ENCODE measurements at regions not wholly inside any gene's neighbourhood (a gene's known extent, or its start where the extent isn't known, plus 50 kb on each side); places are given as distances from the start of the nearest gene placed in this dataset.

DNA sequence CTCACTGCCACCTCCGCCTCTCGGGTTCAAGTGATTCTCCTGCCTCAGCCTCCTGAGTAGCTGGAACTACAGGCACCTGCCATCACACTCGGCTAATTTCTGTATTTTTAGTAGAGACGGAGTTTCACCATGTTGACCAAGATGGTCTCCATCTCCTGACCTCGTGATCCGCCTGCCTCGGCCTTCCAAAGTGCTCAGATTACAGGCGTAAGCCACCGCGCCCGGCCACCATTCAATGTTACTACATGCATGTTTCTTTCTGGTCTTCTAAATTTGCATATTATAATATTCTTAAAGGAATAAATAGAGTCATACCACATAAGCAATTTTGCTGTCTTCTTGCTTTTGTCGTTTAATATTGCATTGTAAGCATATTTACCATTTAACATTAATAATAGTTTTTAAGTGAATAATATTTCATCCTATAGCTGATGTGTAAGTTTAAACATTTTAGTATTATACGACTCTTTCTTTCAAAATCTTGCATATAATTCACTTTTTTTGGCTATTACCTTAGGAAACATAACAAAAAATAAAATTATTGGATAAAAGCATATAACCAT, 1270.4 kb downstream of the ADGRL3 start:
- no peaks in the 10 kb centered on the region for H3K27me3 ChIP-seq (ENCODE audit: control insufficient read depth in 2 of 2, insufficient read depth in 1 of 2, low read length in 1 of 2)
- no peaks in the 10 kb centered on the region for H3K4me1 ChIP-seq (ENCODE audit: control insufficient read depth in 2 of 2, insufficient read depth in 2 of 2, low read length in 2 of 2)
- DNase-seq (ENCODE audit: low read depth in 6 of 9, low spot score in 9 of 9) = no peak
- H3K4me3 ChIP-seq (ENCODE audit: low read length in 2 of 2) = no peak overlapping the region
- no peaks in the 10 kb centered on the region for H3K36me3 ChIP-seq (ENCODE audit: control insufficient read depth in 2 of 2, insufficient read depth in 2 of 2, low read length in 1 of 2)
- no peak overlapping the region for H3K27ac ChIP-seq (ENCODE audit: low read depth in 1 of 2, low read length in 1 of 2)
- 97% methylated on average over 13 of the region's 13 CpGs for WGBS
- H3K9me3 ChIP-seq (ENCODE audit: control insufficient read depth in 2 of 2, insufficient read depth in 1 of 2, low read length in 1 of 2) = no peaks in the 10 kb centered on the region

GRCh38 chr4:62470020-62470419, 1269.9 kb downstream of the ADGRL3 start:
- H3K4me1 ChIP-seq (ENCODE audit: control insufficient read depth in 2 of 2, insufficient read depth in 2 of 2, low read length in 2 of 2) = no peaks in the 10 kb centered on the region
- H3K4me3 ChIP-seq (ENCODE audit: low read length in 2 of 2) = no peak overlapping the region
- no peaks in the 10 kb centered on the region for H3K36me3 ChIP-seq (ENCODE audit: control insufficient read depth in 2 of 2, insufficient read depth in 2 of 2, low read length in 1 of 2)
- DNase-seq (ENCODE audit: low read depth in 6 of 9, low spot score in 9 of 9) = no peak
- 96% methylated on average over 5 of the region's 6 CpGs for WGBS
- H3K27ac ChIP-seq (ENCODE audit: low read depth in 1 of 2, low read length in 1 of 2) = no peak overlapping the region
- no peaks in the 10 kb centered on the region for H3K9me3 ChIP-seq (ENCODE audit: control insufficient read depth in 2 of 2, insufficient read depth in 1 of 2, low read length in 1 of 2)
- no peaks in the 10 kb centered on the region for H3K27me3 ChIP-seq (ENCODE audit: control insufficient read depth in 2 of 2, insufficient read depth in 1 of 2, low read length in 1 of 2)

DNA sequence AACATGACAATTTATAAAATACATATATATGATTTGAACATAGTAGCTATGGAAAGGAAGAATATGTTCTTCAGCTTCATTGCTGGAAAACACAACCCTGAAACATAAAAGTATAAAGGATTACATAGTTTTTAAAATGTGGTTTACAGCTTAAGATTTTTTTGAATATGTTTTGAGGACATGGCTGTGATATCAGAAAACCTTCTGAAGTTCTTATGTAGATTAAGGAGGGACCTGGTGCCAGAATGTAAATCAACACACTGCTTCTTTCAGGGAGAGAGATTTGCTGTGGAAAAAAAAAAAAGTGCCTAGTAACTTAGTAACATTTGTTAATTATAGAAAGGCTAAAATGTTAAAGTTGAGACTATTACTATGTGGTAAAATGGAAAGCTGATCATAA, 1261.8 kb downstream of the ADGRL3 start:
- H3K27ac ChIP-seq (ENCODE audit: low read depth in 1 of 2, low read length in 1 of 2) = no peak overlapping the region
- H3K4me3 ChIP-seq (ENCODE audit: low read length in 2 of 2) = no peak overlapping the region
- H3K9me3 ChIP-seq (ENCODE audit: control insufficient read depth in 2 of 2, insufficient read depth in 1 of 2, low read length in 1 of 2) = no peaks in the 10 kb centered on the region
- no peaks in the 10 kb centered on the region for H3K27me3 ChIP-seq (ENCODE audit: control insufficient read depth in 2 of 2, insufficient read depth in 1 of 2, low read length in 1 of 2)
- no peaks in the 10 kb centered on the region for H3K36me3 ChIP-seq (ENCODE audit: control insufficient read depth in 2 of 2, insufficient read depth in 2 of 2, low read length in 1 of 2)
- no peak for DNase-seq (ENCODE audit: low read depth in 6 of 9, low spot score in 9 of 9)
- H3K4me1 ChIP-seq (ENCODE audit: control insufficient read depth in 2 of 2, insufficient read depth in 2 of 2, low read length in 2 of 2) = no peaks in the 10 kb centered on the region

DNA sequence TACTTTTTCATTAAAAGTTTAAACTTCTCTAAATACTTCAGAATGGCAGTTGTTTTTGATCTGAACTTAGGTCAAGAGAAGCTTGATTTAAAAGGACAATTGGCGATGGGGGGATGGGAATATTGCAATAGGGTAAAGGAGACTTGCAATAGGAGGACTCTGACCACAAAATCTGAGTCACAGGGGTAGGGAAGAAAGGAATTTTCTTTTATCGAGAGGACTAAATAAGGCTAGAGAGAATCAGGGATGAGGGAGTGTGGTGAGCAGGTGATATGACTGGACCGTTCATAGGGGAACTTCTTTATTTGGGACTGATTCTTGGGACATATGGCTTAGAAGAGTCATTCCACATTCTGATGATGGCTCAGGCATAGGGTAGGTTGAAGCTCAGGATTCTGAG, 1260.2 kb downstream of the ADGRL3 start:
- Histone ChIP-seq H3K36me3 (ENCODE audit: control insufficient read depth in 2 of 2, insufficient read depth in 2 of 2, low read length in 1 of 2) (no peaks in the 10 kb centered on the region), H3K4me3 (ENCODE audit: low read length in 2 of 2) (no peak overlapping the region), H3K27me3 (ENCODE audit: control insufficient read depth in 2 of 2, insufficient read depth in 1 of 2, low read length in 1 of 2) (no peaks in the 10 kb centered on the region), H3K9me3 (ENCODE audit: control insufficient read depth in 2 of 2, insufficient read depth in 1 of 2, low read length in 1 of 2) (no peaks in the 10 kb centered on the region), H3K4me1 (ENCODE audit: control insufficient read depth in 2 of 2, insufficient read depth in 2 of 2, low read length in 2 of 2) (no peaks in the 10 kb centered on the region), H3K27ac (ENCODE audit: low read depth in 1 of 2, low read length in 1 of 2) (no peak overlapping the region)
- 77% methylated on average over 3 of the region's 3 CpGs for WGBS
- DNase-seq (ENCODE audit: low read depth in 6 of 9, low spot score in 9 of 9) = no peak

DNA sequence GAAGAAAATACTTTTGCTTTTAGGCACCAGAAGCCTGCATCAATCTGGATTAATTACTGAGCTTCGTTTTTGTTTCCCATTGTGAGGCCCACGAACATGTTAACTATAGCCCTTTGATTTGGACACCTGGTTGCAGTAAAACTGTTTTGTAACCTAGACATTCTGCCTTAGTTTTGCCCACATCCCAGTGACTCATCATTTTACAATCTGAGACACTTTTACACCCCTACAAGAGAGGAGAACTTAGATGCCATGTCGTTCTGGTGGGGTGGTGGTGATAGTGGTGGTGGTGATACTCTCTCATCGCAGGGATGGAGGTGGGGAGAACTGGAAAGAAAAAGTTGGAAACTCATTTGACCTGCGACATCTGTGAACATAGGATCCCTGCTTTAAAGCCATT, 1257.2 kb downstream of the ADGRL3 start:
- no peak for DNase-seq (ENCODE audit: low read depth in 6 of 9, low spot score in 9 of 9)
- no peak overlapping the region for H3K4me3 ChIP-seq (ENCODE audit: low read length in 2 of 2)
- no peaks in the 10 kb centered on the region for H3K4me1 ChIP-seq (ENCODE audit: control insufficient read depth in 2 of 2, insufficient read depth in 2 of 2, low read length in 2 of 2)
- no peaks in the 10 kb centered on the region for H3K27me3 ChIP-seq (ENCODE audit: control insufficient read depth in 2 of 2, insufficient read depth in 1 of 2, low read length in 1 of 2)
- no peaks in the 10 kb centered on the region for H3K36me3 ChIP-seq (ENCODE audit: control insufficient read depth in 2 of 2, insufficient read depth in 2 of 2, low read length in 1 of 2)
- no peaks in the 10 kb centered on the region for H3K9me3 ChIP-seq (ENCODE audit: control insufficient read depth in 2 of 2, insufficient read depth in 1 of 2, low read length in 1 of 2)
- WGBS = 86% methylated on average over 5 of the region's 5 CpGs
- no peak overlapping the region for H3K27ac ChIP-seq (ENCODE audit: low read depth in 1 of 2, low read length in 1 of 2)

DNA sequence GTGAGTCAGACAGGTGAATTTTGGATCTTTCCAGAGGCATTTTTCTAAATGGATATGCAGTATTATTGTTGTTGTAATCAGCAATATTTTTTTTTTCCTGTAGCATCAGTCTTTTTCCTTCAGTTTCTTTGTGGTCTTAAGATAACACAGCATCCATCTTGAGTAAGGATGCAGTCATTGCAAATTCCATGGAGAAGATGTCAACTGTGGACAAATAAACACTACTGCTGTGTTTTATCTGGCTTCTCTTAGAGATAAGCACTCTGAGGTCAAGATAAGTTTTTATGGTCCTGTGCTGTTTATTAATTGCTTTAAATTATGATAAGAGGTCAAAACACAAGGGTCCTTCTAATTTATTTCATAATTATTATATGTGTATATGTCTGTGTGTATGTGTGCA, 1255.7 kb downstream of the ADGRL3 start:
- H3K4me1 ChIP-seq (ENCODE audit: control insufficient read depth in 2 of 2, insufficient read depth in 2 of 2, low read length in 2 of 2) = no peaks in the 10 kb centered on the region
- DNase-seq (ENCODE audit: low read depth in 6 of 9, low spot score in 9 of 9) = no peak

DNA sequence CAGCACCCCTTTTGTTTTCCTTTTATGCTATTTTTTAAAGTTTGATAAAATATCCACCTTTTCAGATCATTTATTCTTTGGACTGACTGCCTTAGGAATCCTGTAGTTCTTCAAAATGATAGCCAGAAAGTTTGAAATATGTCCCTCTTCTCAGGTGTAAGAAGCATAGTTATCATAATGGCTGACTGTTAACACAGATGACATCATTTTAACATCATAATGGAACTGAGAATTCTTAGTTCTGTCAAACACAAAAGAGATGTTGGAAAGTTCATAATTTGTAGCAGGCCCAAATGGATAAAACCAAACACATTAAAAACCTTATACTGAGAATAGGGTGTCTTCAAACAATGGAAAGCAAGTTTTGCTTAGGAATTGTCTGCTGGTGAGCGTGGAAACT, 1254.4 kb downstream of the ADGRL3 start:
- no peak for DNase-seq (ENCODE audit: low read depth in 6 of 9, low spot score in 9 of 9)
- Histone ChIP-seq H3K27ac (ENCODE audit: low read depth in 1 of 2, low read length in 1 of 2) (no peak overlapping the region), H3K36me3 (ENCODE audit: control insufficient read depth in 2 of 2, insufficient read depth in 2 of 2, low read length in 1 of 2) (no peaks in the 10 kb centered on the region), H3K4me1 (ENCODE audit: control insufficient read depth in 2 of 2, insufficient read depth in 2 of 2, low read length in 2 of 2) (no peaks in the 10 kb centered on the region), H3K4me3 (ENCODE audit: low read length in 2 of 2) (no peak overlapping the region), H3K9me3 (ENCODE audit: control insufficient read depth in 2 of 2, insufficient read depth in 1 of 2, low read length in 1 of 2) (no peaks in the 10 kb centered on the region), H3K27me3 (ENCODE audit: control insufficient read depth in 2 of 2, insufficient read depth in 1 of 2, low read length in 1 of 2) (no peaks in the 10 kb centered on the region)
- WGBS = 94% methylated on average over 1 of the region's 1 CpG

More for the DNA sequence above, 1255.7 kb downstream of the ADGRL3 start:
- H3K36me3 ChIP-seq (ENCODE audit: control insufficient read depth in 2 of 2, insufficient read depth in 2 of 2, low read length in 1 of 2) = no peaks in the 10 kb centered on the region
- no peak overlapping the region for H3K27ac ChIP-seq (ENCODE audit: low read depth in 1 of 2, low read length in 1 of 2)
- no peak overlapping the region for H3K4me3 ChIP-seq (ENCODE audit: low read length in 2 of 2)
- no peaks in the 10 kb centered on the region for H3K27me3 ChIP-seq (ENCODE audit: control insufficient read depth in 2 of 2, insufficient read depth in 1 of 2, low read length in 1 of 2)
- H3K9me3 ChIP-seq (ENCODE audit: control insufficient read depth in 2 of 2, insufficient read depth in 1 of 2, low read length in 1 of 2) = no peaks in the 10 kb centered on the region

- H3K36me3 ChIP-seq (ENCODE audit: control insufficient read depth in 2 of 2, insufficient read depth in 2 of 2, low read length in 1 of 2) = no peaks in the 10 kb centered on the region
- H3K9me3 ChIP-seq (ENCODE audit: control insufficient read depth in 2 of 2, insufficient read depth in 1 of 2, low read length in 1 of 2) = no peaks in the 10 kb centered on the region
- no peak for DNase-seq (ENCODE audit: low read depth in 6 of 9, low spot score in 9 of 9)
- no peak overlapping the region for H3K4me3 ChIP-seq (ENCODE audit: low read length in 2 of 2)
- H3K27me3 ChIP-seq (ENCODE audit: control insufficient read depth in 2 of 2, insufficient read depth in 1 of 2, low read length in 1 of 2) = no peaks in the 10 kb centered on the region
- H3K27ac ChIP-seq (ENCODE audit: low read depth in 1 of 2, low read length in 1 of 2) = no peak overlapping the region
- no peaks in the 10 kb centered on the region for H3K4me1 ChIP-seq (ENCODE audit: control insufficient read depth in 2 of 2, insufficient read depth in 2 of 2, low read length in 2 of 2)
Measured at GRCh38 chr4:62450740-62451139, 1250.6 kb downstream of the ADGRL3 start.

DNA sequence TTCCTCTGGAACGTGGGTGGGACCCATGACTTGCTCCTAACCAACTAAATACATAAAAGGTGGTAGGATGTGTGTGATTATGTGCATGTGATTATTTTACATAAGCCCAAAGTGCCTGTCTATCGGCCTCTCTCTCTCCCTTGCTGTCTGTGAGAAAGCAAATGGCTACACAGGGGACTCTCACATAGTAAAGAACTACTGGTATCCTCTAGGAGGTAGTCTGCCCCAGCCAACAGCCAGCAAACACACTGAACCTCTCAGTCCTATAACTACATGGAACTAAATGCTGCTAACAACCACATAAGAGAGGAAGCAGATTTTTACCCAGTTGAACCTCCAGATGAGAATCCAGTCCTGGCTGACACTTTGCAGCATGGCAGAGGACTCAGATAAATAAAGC, 1249.4 kb downstream of the ADGRL3 start:
- H3K36me3 ChIP-seq (ENCODE audit: control insufficient read depth in 2 of 2, insufficient read depth in 2 of 2, low read length in 1 of 2) = no peaks in the 10 kb centered on the region
- DNase-seq (ENCODE audit: low read depth in 6 of 9, low spot score in 9 of 9) = no peak
- no peak overlapping the region for H3K4me3 ChIP-seq (ENCODE audit: low read length in 2 of 2)
- no peaks in the 10 kb centered on the region for H3K27me3 ChIP-seq (ENCODE audit: control insufficient read depth in 2 of 2, insufficient read depth in 1 of 2, low read length in 1 of 2)
- no peak overlapping the region for H3K27ac ChIP-seq (ENCODE audit: low read depth in 1 of 2, low read length in 1 of 2)
- no peaks in the 10 kb centered on the region for H3K4me1 ChIP-seq (ENCODE audit: control insufficient read depth in 2 of 2, insufficient read depth in 2 of 2, low read length in 2 of 2)
- 72% methylated on average over 2 of the region's 2 CpGs for WGBS
- H3K9me3 ChIP-seq (ENCODE audit: control insufficient read depth in 2 of 2, insufficient read depth in 1 of 2, low read length in 1 of 2) = no peaks in the 10 kb centered on the region

DNA sequence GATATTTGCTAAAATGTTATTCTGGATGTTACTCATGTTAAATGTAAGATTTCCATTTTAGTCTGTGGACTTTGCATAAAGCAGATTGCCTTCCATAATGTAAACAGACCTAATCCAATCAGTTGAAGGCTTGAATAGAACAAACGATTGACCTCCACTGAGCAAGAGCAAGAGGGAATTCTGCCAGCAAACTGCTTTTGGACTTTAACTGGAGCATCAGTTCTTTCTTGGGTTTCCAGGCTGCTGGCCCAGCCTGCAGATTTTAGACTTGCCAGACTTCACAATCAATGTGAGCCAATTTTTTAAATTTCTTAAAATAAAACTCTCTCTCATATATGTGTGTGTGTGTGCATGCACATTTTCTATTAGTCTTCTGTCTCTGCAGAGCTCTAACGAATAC, 1248.8 kb downstream of the ADGRL3 start:
- Histone ChIP-seq H3K27me3 (ENCODE audit: control insufficient read depth in 2 of 2, insufficient read depth in 1 of 2, low read length in 1 of 2) (no peaks in the 10 kb centered on the region), H3K9me3 (ENCODE audit: control insufficient read depth in 2 of 2, insufficient read depth in 1 of 2, low read length in 1 of 2) (no peaks in the 10 kb centered on the region), H3K4me3 (ENCODE audit: low read length in 2 of 2) (no peak overlapping the region), H3K36me3 (ENCODE audit: control insufficient read depth in 2 of 2, insufficient read depth in 2 of 2, low read length in 1 of 2) (no peaks in the 10 kb centered on the region), H3K4me1 (ENCODE audit: control insufficient read depth in 2 of 2, insufficient read depth in 2 of 2, low read length in 2 of 2) (no peaks in the 10 kb centered on the region), H3K27ac (ENCODE audit: low read depth in 1 of 2, low read length in 1 of 2) (no peak overlapping the region)
- 90% methylated on average over 2 of the region's 2 CpGs for WGBS
- no peak for DNase-seq (ENCODE audit: low read depth in 6 of 9, low spot score in 9 of 9)

Data from thymus (tissue), 11 donors.